GM12875 (cell line): ENCODE measurements at regions not wholly inside any gene's neighbourhood (a gene's known extent, or its start where the extent isn't known, plus 50 kb on each side); places are given as distances from the start of the nearest gene placed in this dataset.
"Not testable (repeated sequence)": the region's sequence is repeated elsewhere in the genome, so short reads cannot be mapped to it uniquely, and the experiment has no call there.

Experiments
- H3K4me3 ChIP-seq: one replicate; pipeline ENCODE4 v1.5.1; 2011; ENCODE audit warnings: low read depth, low read length, control low read depth
- CTCF ChIP-seq: IDR thresholded peaks from 2 replicates; pipeline ENCODE4 v1.5.1; 2011; ENCODE audit warnings: low read depth, mild to moderate bottlenecking, control low read depth, inconsistent platforms, low read length, moderate library complexity, borderline replicate concordance; ENCODE audit not compliant: insufficient read depth

- H3K4me3 ChIP-seq, result not testable (repeated sequence)
Observed at GRCh38 chr9:97248252-97248651, 59.2 kb upstream of the CCDC180 start.

- no peak overlapping the region for H3K4me3 ChIP-seq
- TF ChIP-seq CTCF, result no peak
Observed at GRCh38 chr9:97243606-97244005, 63.9 kb upstream of the CCDC180 start.

GRCh38 chr9:97241430-97241829 is 66.0 kb upstream of the CCDC180 start:
- not testable (repeated sequence) for H3K4me3 ChIP-seq

GRCh38 chr9:97237951-97238889 is 69.2 kb upstream of the CCDC180 start:
- no peak for TF ChIP-seq CTCF

GRCh38 chr9:97237311-97237786 is 70.1 kb upstream of the CCDC180 start:
- TF ChIP-seq CTCF, result no peak
- H3K4me3 ChIP-seq, result no peak overlapping the region

More at GRCh38 chr9:97237951-97238889, 69.2 kb upstream of the CCDC180 start:
- no peak overlapping the region for H3K4me3 ChIP-seq

- not testable (repeated sequence) for H3K4me3 ChIP-seq
Observed at GRCh38 chr9:97233009-97233400, 74.5 kb upstream of the CCDC180 start.

- H3K4me3 ChIP-seq, result not testable (repeated sequence)
Observed at GRCh38 chr9:97232060-97233008, 75.1 kb upstream of the CCDC180 start.

GRCh38 chr9:97222393-97222792 is 85.1 kb upstream of the CCDC180 start:
- not testable (repeated sequence) for H3K4me3 ChIP-seq

GRCh38 chr9:97221478-97222355 is 85.7 kb upstream of the CCDC180 start:
- H3K4me3 ChIP-seq, result not testable (repeated sequence)
